Peyer's patch (tissue), 4 donors: ENCODE measurements at regions not wholly inside any gene's neighbourhood (a gene's known extent, or its start where the extent isn't known, plus 50 kb on each side); places are given as distances from the start of the nearest gene placed in this dataset.

Source experiments
- CTCF ChIP-seq, 6 experiments: fragments of 450-650 bp in 4 of 6; fragments of 200-600 bp in 2 of 6; sonication (generic) in 1 of 6; IDR thresholded peaks; one replicate each; pipeline ENCODE4 v1.5.1; 2017 to 2019; ENCODE audit warnings: antibody characterized with exemption in 6 of 6, mild to moderate bottlenecking in 3 of 6, moderate library complexity in 1 of 6
- POLR2A ChIP-seq, 2 donors: fragments of 450-650 bp; IDR thresholded peaks; one replicate each; pipeline ENCODE4 v1.5.1; 2017; ENCODE audit warnings: antibody characterized with exemption in 2 of 2, mild to moderate bottlenecking in 2 of 2, moderate library complexity in 2 of 2

GRCh38 chr3:153980252-153980590, 141.0 kb upstream of the ARHGEF26 start:
- no peak for TF ChIP-seq CTCF (IDR thresholded peaks at IDR 0.05)
- no peak for TF ChIP-seq POLR2A (IDR thresholded peaks at IDR 0.05)
